ENCODE measurements at regions not wholly inside any gene's neighbourhood (a gene's known extent, or its start where the extent isn't known, plus 50 kb on each side); places are given as distances from the start of the nearest gene placed in this dataset.

DNA sequence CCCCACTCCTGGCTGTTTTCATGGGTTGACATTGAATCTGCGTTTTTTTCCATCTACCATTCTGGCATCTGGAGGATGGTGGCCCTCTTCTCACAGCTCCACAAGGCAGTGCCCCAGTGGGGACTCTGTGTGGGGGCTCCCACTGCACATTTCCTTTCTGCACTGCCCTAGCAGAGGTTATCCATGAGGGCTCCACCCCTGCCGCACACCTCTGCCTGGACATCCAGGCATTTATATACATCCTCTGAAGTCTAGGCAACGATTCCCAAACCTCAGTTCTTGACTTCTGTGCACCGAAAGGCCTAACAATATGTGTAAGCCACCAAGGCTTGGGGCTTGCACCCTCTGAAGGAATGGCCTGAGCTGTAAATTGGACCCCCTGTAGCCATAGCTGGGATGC is 147.9 kb upstream of the FMN2 start:
- H3K4me3 ChIP-seq (ENCODE audit: control insufficient read depth in 2 of 3, extremely low read depth in 1 of 3, insufficient read depth in 2 of 3, low read depth in 1 of 3, low read length in 3 of 3), result no peak overlapping the region
- H3K9ac ChIP-seq (ENCODE audit: control insufficient read depth, extremely low read depth, insufficient read depth, low read length), result no peak overlapping the region
- no peak overlapping the region for H3K27ac ChIP-seq (ENCODE audit: control insufficient read depth, insufficient read depth, low read length)
- H4K20me1 ChIP-seq (ENCODE audit: control insufficient read depth, extremely low read depth, insufficient read depth, low read length), result no peaks in the 10 kb centered on the region
- no peak overlapping the region for H2AFZ ChIP-seq (ENCODE audit: control insufficient read depth, low read length)
- FAIRE-seq (no peak), DNase-seq (ENCODE audit: low read depth, low spot score) (no peak)
- no peaks in the 10 kb centered on the region for H3K9me3 ChIP-seq (ENCODE audit: control insufficient read depth, low read depth, low read length)
- H3K4me2 ChIP-seq (ENCODE audit: control insufficient read depth, extremely low read depth, insufficient read depth, low read depth, low read length), result no peak overlapping the region
- no peaks in the 10 kb centered on the region for H3K9me1 ChIP-seq (ENCODE audit: control insufficient read depth, extremely low read depth, insufficient read depth, low read length)
- H3K4me1 ChIP-seq (ENCODE audit: control insufficient read depth, extremely low read depth, insufficient read depth, low read length), result no peaks in the 10 kb centered on the region
- dilution Hi-C loops (cut with MboI; ENCODE audit: extremely low pct_ligation_motif_present, low sequenced_read_pairs), result no loop called here
- H3K36me3 ChIP-seq (ENCODE audit: control insufficient read depth in 2 of 2, extremely low read depth in 1 of 2, insufficient read depth in 2 of 2, low read length in 2 of 2), result no peaks in the 10 kb centered on the region
- TF ChIP-seq, protein P1, sequence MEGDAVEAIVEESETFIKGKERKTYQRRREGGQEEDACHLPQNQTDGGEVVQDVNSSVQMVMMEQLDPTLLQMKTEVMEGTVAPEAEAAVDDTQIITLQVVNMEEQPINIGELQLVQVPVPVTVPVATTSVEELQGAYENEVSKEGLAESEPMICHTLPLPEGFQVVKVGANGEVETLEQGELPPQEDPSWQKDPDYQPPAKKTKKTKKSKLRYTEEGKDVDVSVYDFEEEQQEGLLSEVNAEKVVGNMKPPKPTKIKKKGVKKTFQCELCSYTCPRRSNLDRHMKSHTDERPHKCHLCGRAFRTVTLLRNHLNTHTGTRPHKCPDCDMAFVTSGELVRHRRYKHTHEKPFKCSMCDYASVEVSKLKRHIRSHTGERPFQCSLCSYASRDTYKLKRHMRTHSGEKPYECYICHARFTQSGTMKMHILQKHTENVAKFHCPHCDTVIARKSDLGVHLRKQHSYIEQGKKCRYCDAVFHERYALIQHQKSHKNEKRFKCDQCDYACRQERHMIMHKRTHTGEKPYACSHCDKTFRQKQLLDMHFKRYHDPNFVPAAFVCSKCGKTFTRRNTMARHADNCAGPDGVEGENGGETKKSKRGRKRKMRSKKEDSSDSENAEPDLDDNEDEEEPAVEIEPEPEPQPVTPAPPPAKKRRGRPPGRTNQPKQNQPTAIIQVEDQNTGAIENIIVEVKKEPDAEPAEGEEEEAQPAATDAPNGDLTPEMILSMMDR (optimal IDR thresholded peaks at IDR 0.05 in 1 of 3, IDR thresholded peaks at IDR 0.05 in 1 of 3, conservative IDR thresholded peaks at IDR 0.05 in 1 of 3; ENCODE audit: extremely low read depth in 1 of 3, insufficient read depth in 2 of 3, low read length in 3 of 3), result no peak
- TF ChIP-seq EZH2 (IDR thresholded peaks at IDR 0.05; ENCODE audit: low read length), result no peak
- H3K79me2 ChIP-seq (ENCODE audit: control insufficient read depth, insufficient read depth, low read length), result no peaks in the 10 kb centered on the region
- no peaks in the 10 kb centered on the region for H3K27me3 ChIP-seq (ENCODE audit: control insufficient read depth, extremely low read depth, insufficient read depth, low read length)

DNA sequence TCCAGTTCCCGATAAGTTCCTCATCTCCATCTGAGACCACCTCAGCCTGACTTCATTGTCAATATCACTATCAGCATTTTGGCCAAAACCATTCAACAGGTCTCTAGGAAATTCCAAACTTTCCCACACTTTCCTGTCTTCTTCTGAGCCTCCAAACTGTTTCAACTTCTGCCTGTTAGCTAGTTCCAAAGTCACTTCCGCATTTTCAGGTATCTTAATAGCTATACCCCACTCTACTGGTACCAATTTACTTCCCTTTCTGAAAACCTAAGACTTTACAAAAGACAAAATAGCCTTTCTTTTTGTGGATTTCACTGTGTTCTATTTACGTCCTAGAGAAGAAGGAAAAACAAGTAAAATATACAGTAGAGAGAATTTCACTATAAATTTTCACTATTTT is 147.0 kb upstream of the FMN2 start:
- no peak for TF ChIP-seq EZH2 (IDR thresholded peaks at IDR 0.05; ENCODE audit: low read length)
- TF ChIP-seq, protein P1 (optimal IDR thresholded peaks at IDR 0.05 in 1 of 3, IDR thresholded peaks at IDR 0.05 in 1 of 3, conservative IDR thresholded peaks at IDR 0.05 in 1 of 3; ENCODE audit: extremely low read depth in 1 of 3, insufficient read depth in 2 of 3, low read length in 3 of 3), result no peak
- no peaks in the 10 kb centered on the region for H3K79me2 ChIP-seq (ENCODE audit: control insufficient read depth, insufficient read depth, low read length)
- no peaks in the 10 kb centered on the region for H3K27me3 ChIP-seq (ENCODE audit: control insufficient read depth, extremely low read depth, insufficient read depth, low read length)
- no peak overlapping the region for H3K4me3 ChIP-seq (ENCODE audit: control insufficient read depth in 2 of 3, extremely low read depth in 1 of 3, insufficient read depth in 2 of 3, low read depth in 1 of 3, low read length in 3 of 3)
- H3K9ac ChIP-seq (ENCODE audit: control insufficient read depth, extremely low read depth, insufficient read depth, low read length), result no peak overlapping the region
- H3K4me2 ChIP-seq (ENCODE audit: control insufficient read depth, extremely low read depth, insufficient read depth, low read depth, low read length), result no peak overlapping the region
- H3K36me3 ChIP-seq (ENCODE audit: control insufficient read depth in 2 of 2, extremely low read depth in 1 of 2, insufficient read depth in 2 of 2, low read length in 2 of 2), result no peaks in the 10 kb centered on the region
- H2AFZ ChIP-seq (ENCODE audit: control insufficient read depth, low read length), result no peak overlapping the region
- FAIRE-seq (no peak), DNase-seq (ENCODE audit: low read depth, low spot score) (no peak)
- H3K9me1 ChIP-seq (ENCODE audit: control insufficient read depth, extremely low read depth, insufficient read depth, low read length), result no peaks in the 10 kb centered on the region
- H3K27ac ChIP-seq (ENCODE audit: control insufficient read depth, insufficient read depth, low read length), result no peak overlapping the region
- H3K9me3 ChIP-seq (ENCODE audit: control insufficient read depth, low read depth, low read length), result no peaks in the 10 kb centered on the region
- H4K20me1 ChIP-seq (ENCODE audit: control insufficient read depth, extremely low read depth, insufficient read depth, low read length), result no peaks in the 10 kb centered on the region
- H3K4me1 ChIP-seq (ENCODE audit: control insufficient read depth, extremely low read depth, insufficient read depth, low read length), result no peaks in the 10 kb centered on the region
- dilution Hi-C loops (cut with MboI; ENCODE audit: extremely low pct_ligation_motif_present, low sequenced_read_pairs), result no loop called here

All from keratinocyte (primary cell).